Stimulated activated CD4-positive, alpha-beta T cell treated with anti-CD3 and anti-CD28 coated beads, Interleukin-12 subunit alpha, Interleukin-12 subunit beta, amount 100 ng/mL, for 4 hours (primary cell): ENCODE measurements at regions not wholly inside any gene's neighbourhood (a gene's known extent, or its start where the extent isn't known, plus 50 kb on each side); places are given as distances from the start of the nearest gene placed in this dataset.
"Not testable (repeated sequence)": the region's sequence is repeated elsewhere in the genome, so short reads cannot be mapped to it uniquely, and the experiment has no call there.

ENCODE experiments used
- DNase-seq: peaks from one replicate; pipeline ENCODE4 v3.0.0-alpha.2; 2020

DNA sequence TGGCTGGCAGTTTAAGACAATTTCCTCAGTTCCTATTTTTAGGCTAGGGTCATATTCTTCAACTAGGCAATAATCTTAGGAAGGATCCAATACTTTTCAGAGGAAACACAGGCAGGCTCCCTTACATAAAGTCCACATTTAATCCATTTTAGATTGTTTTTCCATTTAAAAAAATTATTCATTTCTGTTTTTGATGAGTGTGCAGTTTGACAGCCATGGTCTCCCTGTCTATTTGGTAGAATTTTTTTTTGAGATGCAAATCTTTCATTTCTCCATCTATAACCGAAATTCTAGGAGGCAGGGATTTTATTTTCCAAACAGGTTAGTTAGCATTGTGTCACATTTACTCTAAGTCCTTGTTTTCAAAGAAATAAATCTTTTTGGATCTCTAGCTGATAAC lies 326.8 kb downstream of the PPP4R3C start:
- no peak for DNase-seq

DNA sequence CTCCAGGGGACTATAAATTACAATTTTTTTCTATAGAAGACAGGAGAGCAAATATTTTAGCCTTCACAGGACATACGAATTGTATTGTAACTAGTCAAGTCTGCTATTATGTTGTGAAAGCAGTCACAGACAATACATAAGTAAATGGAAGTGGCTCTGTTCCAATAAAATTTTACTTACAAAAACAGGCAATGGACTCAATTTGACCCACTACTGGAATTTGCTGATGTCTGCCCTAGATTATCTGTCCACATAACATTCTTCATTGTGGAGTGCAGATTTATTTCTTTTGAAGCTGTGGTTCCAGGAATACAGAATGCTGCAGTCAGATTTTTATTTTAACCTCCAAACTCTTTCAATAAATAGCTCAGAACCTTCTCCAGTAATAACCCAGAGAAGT lies 330.3 kb downstream of the PPP4R3C start:
- DNase-seq = no peak

DNA sequence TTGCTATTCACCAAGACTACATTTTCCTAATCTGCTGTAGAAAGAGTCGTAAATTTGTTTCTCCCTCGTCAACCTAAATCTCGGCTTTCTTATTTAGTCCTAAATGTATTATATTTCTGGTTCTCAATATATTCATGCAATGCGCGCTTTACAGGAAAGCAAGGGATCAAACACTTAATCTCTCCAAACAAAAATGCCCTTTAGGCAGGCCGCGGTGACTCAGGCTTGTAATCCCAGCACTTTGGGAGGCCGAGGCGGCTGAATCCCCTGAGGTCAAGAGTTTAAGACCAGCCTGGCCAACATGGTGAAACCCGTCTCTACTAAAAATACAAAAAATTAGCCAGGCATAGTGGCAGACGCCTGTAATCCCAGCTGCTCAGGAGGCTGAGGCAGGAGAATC lies 376.0 kb downstream of the PPP4R3C start:
- DNase-seq = not testable (repeated sequence)

DNA sequence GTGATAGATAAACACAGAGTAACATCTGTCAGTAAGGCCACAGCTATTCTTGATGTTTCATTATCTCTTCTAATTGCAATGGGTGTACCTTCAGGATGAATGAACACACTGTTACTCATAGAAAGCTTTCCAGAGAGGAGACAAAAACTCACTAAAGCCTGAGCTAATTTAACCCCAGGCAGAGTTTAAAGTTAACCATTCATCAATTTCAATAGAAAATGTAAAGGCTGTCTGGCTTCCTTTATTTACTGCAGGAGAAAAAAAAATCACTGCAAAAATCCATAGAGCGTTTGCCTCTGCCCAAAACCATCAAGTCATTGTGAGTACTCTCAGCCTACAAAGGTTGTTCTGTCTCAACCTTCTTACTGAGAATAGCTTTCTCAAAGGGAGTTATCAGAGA lies 376.9 kb downstream of the PPP4R3C start:
- DNase-seq = no peak

DNA sequence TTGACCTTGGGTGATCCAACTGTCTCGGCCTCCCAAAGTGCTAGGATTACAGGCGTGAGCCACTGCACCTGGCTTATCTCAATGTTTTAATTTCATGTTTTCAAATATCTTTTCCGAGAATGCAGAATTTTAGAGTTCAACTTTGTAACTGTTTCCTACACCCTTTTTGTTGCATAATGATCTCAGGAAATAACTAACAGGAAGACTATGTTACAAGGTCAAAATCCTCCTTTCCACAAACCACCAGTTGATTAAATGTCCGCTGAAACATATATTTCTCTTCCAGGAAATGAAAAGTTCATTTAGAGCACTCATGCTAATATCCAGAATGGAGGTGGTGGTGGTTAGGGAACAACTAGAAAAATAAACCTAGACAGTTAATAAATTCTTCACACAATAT lies 377.8 kb downstream of the PPP4R3C start:
- DNase-seq = no peak

DNA sequence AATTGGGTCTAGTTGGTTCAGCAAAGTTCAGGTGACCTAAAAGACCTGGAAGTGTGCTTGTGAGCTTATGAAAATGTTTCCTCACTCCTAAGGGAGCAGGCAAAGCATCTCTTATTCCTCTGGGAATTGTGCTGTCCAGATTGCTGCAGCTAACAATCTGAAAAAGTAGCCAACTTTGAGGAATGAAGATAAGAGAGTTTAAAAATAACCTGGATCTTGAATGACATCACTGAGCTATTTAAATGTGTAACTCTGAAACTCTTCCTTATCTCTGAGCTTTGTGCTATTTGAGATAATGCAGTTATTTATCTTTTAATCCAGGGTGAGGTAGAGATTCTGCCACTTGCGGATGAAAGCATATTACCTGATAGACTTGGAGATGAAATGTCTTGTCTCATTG lies 384.8 kb downstream of the PPP4R3C start:
- no peak for DNase-seq

DNA sequence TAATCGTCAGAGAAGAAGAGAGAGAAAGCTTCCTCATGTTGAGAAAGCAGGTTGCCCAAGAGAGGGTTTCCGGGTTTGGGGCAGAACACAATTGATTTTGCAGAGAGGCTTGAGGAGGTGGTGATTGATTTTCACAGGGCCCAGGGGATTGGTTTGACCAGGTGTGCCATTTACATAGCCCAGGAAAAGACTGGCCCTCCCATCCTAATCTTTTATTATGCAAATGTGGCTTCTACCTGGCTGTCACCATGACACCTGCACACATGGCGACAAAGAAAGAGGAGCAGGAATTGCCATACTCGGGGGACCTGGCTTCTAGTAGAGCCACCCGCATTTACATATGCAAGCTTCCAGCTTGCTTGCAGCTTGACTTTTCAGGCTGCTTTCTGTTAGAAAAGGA lies 405.3 kb downstream of the PPP4R3C start:
- no peak for DNase-seq

DNA sequence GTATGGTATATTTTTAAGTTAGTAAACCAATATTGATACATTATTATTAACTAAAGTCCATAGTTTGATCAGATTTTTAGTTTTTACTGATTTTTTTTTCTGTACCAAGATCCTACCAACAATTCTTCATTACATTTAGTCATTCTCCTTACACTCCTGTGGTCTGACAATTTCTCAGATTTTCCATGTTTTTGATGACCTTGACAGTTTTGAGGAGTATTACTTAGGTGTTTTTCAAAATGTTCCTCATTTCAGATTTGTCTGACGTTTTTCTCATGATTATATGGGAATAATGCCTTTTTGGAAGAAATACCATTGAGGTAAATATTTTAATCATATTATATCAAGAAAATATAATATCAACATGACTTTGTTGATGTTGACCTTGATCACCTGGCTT lies 423.8 kb downstream of the PPP4R3C start:
- DNase-seq = no peak

DNA sequence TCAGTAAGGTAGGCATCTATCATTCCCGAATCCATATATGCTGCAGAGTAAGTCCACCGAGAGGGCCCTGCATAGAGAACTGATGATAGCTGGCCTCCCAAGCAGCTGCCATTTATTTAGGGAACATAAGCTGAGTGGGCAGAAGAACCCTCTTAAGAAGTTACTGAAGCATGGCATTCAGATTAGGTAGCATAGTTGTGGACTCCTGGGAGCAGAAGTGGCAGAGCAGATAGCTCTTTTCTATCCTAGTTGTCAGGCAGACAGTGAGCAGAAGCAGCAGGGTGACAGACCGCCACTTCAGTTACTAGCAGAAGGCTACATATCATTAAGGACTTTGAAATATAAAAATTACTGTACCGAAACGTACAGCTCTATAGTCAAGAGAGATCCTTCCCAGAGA lies 454.7 kb downstream of the PPP4R3C start:
- no peak for DNase-seq

DNA sequence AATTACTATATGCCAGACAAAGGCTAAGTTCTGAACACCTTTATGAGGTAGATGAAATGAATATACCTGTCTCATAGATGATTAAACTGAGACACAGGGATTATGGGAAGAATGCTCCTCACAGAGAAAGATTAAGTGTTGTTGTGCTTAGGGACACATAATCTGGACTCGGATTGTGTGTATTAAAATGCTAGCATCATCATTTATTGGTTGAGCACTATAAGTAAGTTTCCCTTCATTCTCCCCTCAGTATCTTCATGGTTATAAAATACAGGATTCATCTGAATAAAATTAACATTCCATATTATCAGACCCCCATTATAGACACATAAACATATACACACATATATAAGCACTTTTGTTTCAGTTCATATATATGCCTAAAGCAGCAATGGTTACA lies 463.5 kb downstream of the PPP4R3C start:
- no peak for DNase-seq

DNA sequence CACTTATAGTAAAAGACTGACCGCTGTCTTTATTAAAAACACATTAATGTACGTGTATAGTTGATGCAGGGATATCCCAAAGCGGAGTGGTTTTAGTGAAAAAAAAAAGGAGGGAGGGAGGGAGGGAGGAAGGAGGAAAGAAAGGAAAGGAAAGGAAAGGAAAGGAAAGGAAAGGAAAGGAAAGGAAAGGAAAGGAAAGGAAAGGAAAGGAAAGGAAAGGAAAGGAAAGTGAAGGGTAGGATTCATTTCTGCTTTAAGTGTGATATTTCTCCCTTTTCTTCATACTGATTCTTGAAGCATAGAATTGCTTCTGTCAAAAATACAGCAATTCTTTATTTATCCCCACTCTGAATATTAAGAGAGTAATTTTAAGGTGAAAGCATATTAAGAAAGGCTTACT lies 504.9 kb downstream of the PPP4R3C start:
- DNase-seq = no peak

DNA sequence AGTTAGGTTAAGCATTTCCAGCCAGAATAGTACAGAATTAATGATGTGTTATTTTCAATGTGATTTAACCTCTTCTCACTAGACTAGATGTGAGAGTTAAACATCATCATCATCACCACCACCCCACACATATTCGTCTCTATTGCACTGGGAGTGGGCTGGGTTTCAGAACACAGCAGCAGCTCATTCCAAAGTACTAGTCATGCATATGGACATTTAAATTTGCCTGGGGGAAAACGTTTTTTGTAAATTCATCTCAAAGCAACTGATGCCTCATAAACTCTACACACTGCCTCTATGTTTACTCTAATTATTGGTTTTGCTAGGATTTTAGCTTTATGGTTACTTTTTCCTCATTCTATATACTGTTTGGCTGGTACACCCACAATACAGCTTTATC lies 509.1 kb downstream of the PPP4R3C start:
- DNase-seq = no peak

DNA sequence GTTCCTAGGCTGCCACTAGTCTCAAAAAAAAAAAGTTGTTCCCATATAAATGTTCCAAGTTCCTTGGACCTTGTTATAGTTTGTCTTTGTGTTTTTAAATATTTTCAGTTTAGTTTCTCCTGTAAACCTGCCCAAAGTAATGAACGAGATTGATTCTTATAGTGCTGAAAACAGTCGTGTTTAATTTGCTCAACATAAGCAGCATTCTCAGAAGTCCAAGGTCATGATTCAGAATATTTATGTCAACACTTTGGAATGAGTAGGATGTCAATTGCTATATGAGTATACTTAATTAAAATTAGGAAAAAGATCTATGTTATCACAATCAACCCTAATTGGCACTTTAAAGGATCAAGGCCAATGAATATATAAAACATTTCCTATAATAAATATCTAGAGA lies 510.9 kb downstream of the PPP4R3C start:
- no peak for DNase-seq

DNA sequence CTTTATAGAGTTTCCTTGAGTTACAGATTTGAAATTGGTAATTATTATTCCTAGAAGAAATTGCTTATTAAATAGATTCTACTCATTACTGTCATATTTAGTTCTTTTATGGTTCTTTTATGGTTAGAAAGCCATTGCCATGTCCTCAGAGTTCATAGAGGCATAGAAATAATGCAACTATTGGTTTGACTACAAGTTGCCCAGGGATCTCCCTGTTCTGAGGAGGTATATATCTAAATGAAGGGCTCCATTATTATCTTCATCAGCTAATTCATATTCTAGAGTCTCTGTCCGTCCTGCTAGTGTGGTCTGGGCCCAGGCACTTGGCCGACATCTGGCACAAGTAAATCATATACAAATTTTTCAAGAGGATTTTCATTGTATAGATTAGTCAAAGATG lies 535.7 kb downstream of the PPP4R3C start:
- no peak for DNase-seq

DNA sequence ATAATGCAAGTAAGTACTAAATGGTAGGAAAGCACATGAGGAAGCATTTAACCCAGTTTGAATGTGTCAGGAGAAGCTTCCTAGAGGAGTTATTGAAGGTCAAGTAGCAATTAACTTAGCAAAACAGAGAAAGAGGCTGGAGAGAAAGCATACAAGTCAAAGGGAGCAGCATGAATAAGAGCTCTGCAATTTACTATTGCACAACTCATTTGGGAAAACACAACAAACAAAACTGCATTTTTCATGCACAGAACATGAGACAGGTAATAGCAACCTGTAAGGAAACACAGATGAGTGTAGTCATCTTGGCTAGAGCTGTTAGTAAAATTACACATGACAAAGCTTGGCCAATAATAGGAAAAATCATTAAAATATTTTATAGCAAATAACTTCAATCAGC lies 538.1 kb downstream of the PPP4R3C start:
- no peak for DNase-seq

DNA sequence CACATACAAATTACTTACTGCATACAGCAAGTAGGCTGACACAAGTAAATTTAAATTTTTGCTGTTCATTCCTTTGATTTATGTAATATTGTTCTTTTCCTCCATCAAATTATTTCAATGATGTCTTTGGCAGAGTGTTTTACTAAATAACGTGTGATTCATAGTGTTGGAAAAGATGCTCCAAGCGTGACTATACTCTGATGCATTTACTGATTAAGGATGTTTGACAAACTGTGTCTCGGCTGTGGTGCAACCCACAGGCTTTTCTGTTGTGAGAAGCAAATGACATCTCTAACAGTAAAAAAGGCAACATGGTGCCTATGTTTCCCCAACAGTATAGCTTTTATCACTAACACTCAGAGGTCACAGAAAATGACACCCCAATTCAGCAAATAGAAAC lies 540.9 kb downstream of the PPP4R3C start:
- no peak for DNase-seq

DNA sequence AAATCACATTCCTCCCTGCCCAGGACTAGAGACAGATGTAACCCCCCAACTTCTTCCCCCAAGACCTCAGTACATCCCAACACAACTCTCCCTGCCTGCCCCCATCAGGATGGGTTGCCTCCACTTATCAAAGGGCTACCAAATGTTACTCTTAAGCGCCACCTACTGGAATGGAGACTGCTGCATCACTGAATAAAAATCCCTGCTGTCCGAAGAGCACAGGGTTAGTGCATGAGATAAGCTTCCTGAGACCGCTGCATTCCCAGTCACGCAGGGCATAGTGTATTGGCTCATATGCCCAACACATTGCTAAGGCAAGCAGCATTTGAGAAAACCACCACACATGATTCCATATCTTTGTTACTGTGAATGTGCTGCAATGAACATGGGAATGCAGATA lies 544.5 kb downstream of the PPP4R3C start:
- no peak for DNase-seq

DNA sequence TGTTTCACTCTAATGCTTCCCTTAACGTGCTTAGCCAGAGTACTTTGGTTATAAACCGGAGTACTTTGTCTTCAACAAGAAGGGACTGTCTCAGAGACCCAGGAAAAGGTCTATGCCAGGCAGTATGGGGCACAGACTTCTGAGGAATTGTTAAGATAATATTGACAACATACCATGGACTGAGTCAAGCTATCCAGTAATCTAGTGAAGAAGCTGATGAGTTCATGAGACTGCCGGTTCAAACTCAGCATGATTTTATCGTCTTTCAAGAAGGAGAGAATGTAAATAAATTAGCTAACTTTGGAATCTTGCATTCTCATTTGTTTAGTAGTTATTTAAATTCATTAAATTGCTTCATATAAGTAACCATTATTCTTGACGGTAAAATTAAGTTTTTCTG lies 546.1 kb downstream of the PPP4R3C start:
- DNase-seq = no peak

DNA sequence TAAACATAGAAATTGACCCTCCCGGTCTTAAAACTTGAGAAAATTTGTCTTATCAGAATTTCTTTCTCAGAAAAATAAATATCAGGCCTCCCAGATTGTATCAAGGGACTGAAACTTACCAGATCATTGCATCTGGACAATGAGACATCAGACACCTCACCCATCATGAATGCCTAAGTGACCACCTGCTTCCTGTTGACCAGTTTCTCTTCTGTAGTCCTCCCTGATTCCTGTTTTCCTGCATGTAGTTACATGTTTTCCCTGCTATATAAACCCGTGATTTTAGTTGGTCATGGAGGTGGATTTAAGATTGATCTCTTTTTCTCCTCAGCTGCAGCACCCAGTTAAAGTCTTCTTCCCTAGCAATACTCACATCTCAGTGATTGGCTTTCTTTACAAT lies 548.1 kb downstream of the PPP4R3C start:
- DNase-seq = no peak

DNA sequence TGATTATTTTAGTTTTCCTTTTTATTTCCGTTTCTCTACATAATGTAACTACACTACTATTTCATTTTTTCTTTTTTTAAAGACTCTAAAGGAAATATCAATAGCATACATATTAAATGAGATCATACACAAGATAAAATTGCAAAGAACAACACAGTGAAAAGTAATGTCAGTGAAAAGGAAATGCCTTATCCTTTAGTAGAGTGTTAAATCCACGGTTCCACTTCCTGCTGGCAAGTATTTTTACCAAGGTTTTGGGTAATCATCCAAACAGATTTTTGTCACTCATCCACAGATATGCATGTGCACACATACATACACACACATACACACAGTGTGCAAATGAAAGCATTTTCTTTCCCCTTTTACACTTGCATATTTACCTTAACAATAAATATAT lies 548.9 kb downstream of the PPP4R3C start:
- DNase-seq = no peak

DNA sequence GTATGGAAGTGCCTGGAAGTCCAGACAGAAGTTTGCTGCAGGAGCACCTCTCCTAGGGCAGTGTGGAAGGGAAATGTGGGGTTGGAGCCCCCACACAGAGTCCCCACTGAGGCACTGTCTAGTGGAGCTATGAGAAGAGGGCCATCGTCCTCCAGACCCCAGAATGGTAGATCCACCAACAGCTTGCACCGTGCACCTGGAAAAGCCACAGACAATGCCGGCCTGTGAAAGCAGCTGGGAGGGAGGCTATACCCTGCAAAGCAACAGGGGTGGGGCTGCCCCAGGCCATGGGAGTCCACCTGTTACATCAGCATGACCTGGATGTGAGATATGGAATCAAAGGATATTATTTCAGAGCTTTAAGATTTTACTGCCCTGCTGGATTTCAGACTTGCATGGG lies 551.4 kb downstream of the PPP4R3C start:
- DNase-seq = not testable (repeated sequence)

DNA sequence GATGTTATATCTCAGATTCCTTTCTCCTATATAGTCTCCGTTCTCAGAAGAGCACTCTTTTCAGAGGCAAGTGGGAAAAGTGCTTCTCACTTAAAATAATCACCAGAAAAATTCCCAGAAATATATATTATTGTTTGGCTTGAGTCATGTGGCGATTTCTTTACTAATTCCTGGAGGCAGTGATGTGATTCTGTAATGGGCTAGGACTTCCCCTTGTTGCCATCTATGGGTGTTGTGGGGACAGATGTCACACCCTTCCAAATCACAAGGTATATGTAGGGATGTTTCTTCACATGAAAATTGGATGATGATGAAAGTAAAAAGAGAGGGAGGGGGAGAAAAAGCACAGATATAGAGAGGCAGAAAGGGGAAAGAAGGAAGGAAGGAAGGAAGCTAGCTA lies 553.4 kb downstream of the PPP4R3C start:
- no peak for DNase-seq

DNA sequence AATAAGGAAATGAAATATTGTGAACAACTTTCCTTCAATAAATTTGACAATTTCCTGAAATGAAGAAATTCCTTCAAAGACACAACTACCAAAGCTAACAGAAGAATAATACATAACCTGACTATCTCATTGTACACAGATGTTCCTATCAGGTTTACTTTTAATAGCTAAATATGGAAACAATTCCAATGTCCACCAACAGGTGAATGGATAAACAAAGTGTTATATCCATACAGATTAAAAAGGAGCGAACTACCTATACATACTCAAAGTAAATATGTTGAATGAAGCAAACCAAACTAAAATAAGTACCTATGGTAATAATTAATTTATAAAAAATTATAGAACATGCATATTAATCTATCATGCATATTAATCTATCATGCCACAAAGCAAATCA lies 554.9 kb downstream of the PPP4R3C start:
- DNase-seq = no peak

DNA sequence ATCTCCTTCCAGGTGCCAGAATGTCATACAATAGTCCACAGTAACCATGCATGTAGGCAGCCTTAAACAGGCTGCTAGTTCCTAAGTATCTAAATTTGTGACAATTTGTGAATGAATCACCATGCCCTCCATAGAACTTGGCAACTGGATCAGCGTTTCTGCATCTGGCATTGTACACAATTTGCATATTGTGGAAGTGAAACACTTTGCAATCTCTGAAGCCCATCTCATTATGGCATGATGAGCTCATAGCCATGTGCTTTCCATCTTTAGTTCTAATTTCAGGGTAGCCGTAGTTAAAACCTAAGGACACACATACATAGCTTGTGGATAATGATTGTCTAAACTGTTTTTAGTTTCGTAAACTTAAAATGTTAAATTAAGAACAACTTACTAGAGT lies 573.6 kb downstream of the PPP4R3C start:
- no peak for DNase-seq

DNA sequence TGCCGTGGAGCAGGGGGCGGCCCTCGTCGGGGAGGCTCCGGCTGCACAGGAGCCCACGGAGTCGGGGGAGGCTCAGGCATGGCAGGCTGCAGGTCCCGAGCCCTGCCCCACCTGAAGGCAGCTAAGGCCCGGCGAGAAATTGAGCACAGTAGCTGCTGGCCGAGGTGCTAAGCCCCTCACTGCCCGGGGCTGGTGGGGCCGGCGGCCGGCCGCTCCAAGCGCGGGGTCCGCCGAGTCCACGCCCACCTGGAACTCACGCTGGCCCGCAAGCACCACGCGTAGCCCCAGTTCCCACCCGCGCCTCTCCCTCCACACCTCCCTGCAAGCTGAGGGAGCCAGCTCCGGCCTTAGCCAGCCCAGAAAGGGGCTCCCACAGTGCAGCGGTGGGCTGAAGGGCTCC lies 589.4 kb downstream of the PPP4R3C start:
- no peak for DNase-seq

DNA sequence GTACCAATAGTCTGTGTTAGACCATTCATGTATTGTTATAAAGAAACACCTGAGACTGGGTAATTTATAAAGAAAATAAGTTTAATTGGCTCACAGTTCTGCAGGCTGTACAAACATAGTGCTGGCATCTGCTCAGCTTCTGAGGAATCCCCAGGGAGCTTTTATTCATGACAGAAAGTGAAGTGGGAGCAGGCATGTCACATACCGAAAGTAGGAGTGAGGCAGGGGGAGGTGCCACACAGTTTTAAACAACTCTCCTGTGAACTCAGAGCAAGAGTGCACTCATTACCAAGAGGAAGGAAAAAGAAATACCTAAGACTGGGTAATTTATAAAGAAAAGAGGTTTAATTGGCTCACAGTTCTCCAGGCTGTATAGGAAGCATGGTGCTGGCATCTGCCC lies 591.2 kb downstream of the PPP4R3C start:
- no peak for DNase-seq
